ENCODE measurements at regions not wholly inside any gene's neighbourhood (a gene's known extent, or its start where the extent isn't known, plus 50 kb on each side); places are given as distances from the start of the nearest gene placed in this dataset.
"Not testable (repeated sequence)": the region's sequence is repeated elsewhere in the genome, so short reads cannot be mapped to it uniquely, and the experiment has no call there.

GRCh38 chr3:181183057-181183456, 193.5 kb upstream of the DNAJC19 start:
- not testable (repeated sequence) for TF ChIP-seq CTCF, POLR2AphosphoS5, POLR2A (IDR thresholded peaks at IDR 0.05)
